K562 (cell line): ENCODE measurements at regions not wholly inside any gene's neighbourhood (a gene's known extent, or its start where the extent isn't known, plus 50 kb on each side); places are given as distances from the start of the nearest gene placed in this dataset.

Source experiments
- ATAC-seq: fragments of 200-7000 bp; cut with Tn5 transposase; 3 replicates; pipeline ENCODE4 v1.9.1; 2020; ENCODE audit warnings: moderate library complexity
- BruUV-seq: library from RNA; stranded (reverse); fragments of 400-500 nt; replicated peaks from 2 replicates; lab custom pipeline; 2021; lab: Mats Ljungman, UMichigan
- CTCF ChIA-PET: fragments of 300-600 bp; formaldehyde crosslinking; extraction: SDS; loops from one replicate; lab custom pipeline; 2021; ENCODE audit warnings: low intra/inter-chr PET ratio; lab: Yijun Ruan, JAX
- POLR2A ChIA-PET: fragments of 300-600, 350-650 bp; sonication (Branson Sonifier 250); formaldehyde crosslinking; extraction: SDS; loops from one replicate; lab custom pipeline; 2021; ENCODE audit warnings: antibody characterized with exemption, inconsistent platforms; lab: Yijun Ruan, JAX
- DNase-seq, 4 experiments: peaks; one replicate each; pipeline versions ENCODE4 v3.0.0 to v3.0.0-alpha.2; 2011 to 2018; ENCODE audit warnings: low spot score in 3 of 4, mixed read lengths in 3 of 4; ENCODE audit errors: extremely low read depth in 1 of 4
- FAIRE-seq: peaks from 2 replicates; lab custom pipeline; 2011; peaks lifted over from hg19 to GRCh38; lab: Jason Lieb, UNC
- H2AFZ ChIP-seq: 2 replicates; pipeline ENCODE4 v1.6.0; 2011; ENCODE audit warnings: low read depth, low read length, control low read depth, inconsistent platforms
- H3K27ac ChIP-seq: fragments of 200-600 bp; 3 replicates; pipeline ENCODE4 v1.8.0; 2011; ENCODE audit warnings: low read depth, mild to moderate bottlenecking, control low read depth, inconsistent platforms, low read length, moderate library complexity, mixed read lengths; ENCODE audit errors: extremely low read depth
- H3K27me3 ChIP-seq, 2 experiments: fragments of 300-600 bp in 1 of 2; 2 replicates in 1 of 2; 3 replicates in 1 of 2; pipeline versions ENCODE4 v1.6.0 to v1.8.0; 2011; ENCODE audit warnings: inconsistent platforms in 2 of 2, low read length in 2 of 2, mild to moderate bottlenecking in 1 of 2, mixed read lengths in 1 of 2, moderate library complexity in 1 of 2; ENCODE audit not compliant: control insufficient read depth in 2 of 2, insufficient read depth in 2 of 2
- H3K36me3 ChIP-seq: fragments of 300-600 bp; 3 replicates; pipeline ENCODE4 v1.8.0; 2011; ENCODE audit warnings: mild to moderate bottlenecking, low read length, inconsistent platforms; ENCODE audit not compliant: control insufficient read depth, insufficient read depth
- H3K4me1 ChIP-seq, 2 experiments: fragments of 200-600 bp in 1 of 2; replicated peaks in 1 of 2; 2 replicates in 1 of 2; 3 replicates in 1 of 2; pipeline versions ENCODE4 v1.5.1 to v1.8.0; 2011; ENCODE audit warnings: inconsistent platforms in 2 of 2, low read length in 2 of 2, mild to moderate bottlenecking in 1 of 2, mixed read lengths in 1 of 2, moderate library complexity in 1 of 2; ENCODE audit not compliant: control insufficient read depth in 2 of 2, insufficient read depth in 2 of 2
- H3K4me2 ChIP-seq: 2 replicates; pipeline ENCODE4 v1.6.1; 2011; ENCODE audit warnings: low read length, control low read depth, inconsistent platforms, mixed read lengths; ENCODE audit not compliant: insufficient read depth
- H3K4me3 ChIP-seq: fragments of 200-600 bp; sonication (generic), shearing (Covaris generic); 2 replicates; pipeline ENCODE4 v1.5.1; 2016; ENCODE audit warnings: control low read depth, inconsistent platforms
- H3K79me2 ChIP-seq: fragments of 200-600 bp; 3 replicates; pipeline ENCODE4 v1.8.0; 2011; ENCODE audit warnings: low read length, inconsistent platforms; ENCODE audit not compliant: control insufficient read depth, insufficient read depth
- H3K9ac ChIP-seq, 2 experiments: 2 replicates each; pipeline versions ENCODE4 v1.6.0 to v1.6.1; 2011; ENCODE audit warnings: low read depth in 2 of 2, low read length in 2 of 2, control low read depth in 1 of 2, inconsistent platforms in 1 of 2, mild to moderate bottlenecking in 1 of 2, mixed read lengths in 1 of 2; ENCODE audit not compliant: insufficient read depth in 1 of 2
- H3K9me1 ChIP-seq: one replicate; pipeline ENCODE4 v1.6.0; 2011; ENCODE audit warnings: inconsistent platforms, mild to moderate bottlenecking, low read length, moderate library complexity; ENCODE audit not compliant: control insufficient read depth, insufficient read depth
- H3K9me3 ChIP-seq: replicated peaks from 2 replicates; pipeline ENCODE4 v1.5.1; 2011; ENCODE audit warnings: low read depth, low read length, inconsistent platforms; ENCODE audit not compliant: control insufficient read depth, insufficient read depth
- H4K20me1 ChIP-seq: replicated peaks from 2 replicates; pipeline ENCODE4 v1.6.1; 2011; ENCODE audit warnings: low read length, inconsistent platforms, mixed read lengths; ENCODE audit not compliant: control insufficient read depth, insufficient read depth
- CBX2 ChIP-seq: fragments of 200-600 bp; sonication (generic); IDR thresholded peaks from one replicate; pipeline ENCODE4 v1.6.1; 2012; ENCODE audit warnings: mild to moderate bottlenecking, low read length, inconsistent platforms; ENCODE audit not compliant: insufficient read depth, poor library complexity, severe bottlenecking
- CBX5 ChIP-seq: IDR thresholded peaks from 2 replicates; pipeline ENCODE4 v1.6.1; 2014; ENCODE audit warnings: low read depth, borderline replicate concordance
- FOXO4 ChIP-seq: fragments of 450-650 bp; formaldehyde crosslinking; IDR thresholded peaks from 2 replicates; pipeline ENCODE4 v1.4.0; 2020; ENCODE audit warnings: mild to moderate bottlenecking, moderate library complexity
- HOXB6 ChIP-seq: fragments of 250-450 bp; sonication (Bioruptor Pico); IDR thresholded peaks from 2 replicates; pipeline ENCODE4 v1.5.1; 2022; ENCODE audit warnings: mild to moderate bottlenecking, borderline replicate concordance
- MGA ChIP-seq: fragments of 450-650 bp; IDR thresholded peaks from 2 replicates; pipeline ENCODE4 v1.6.1; 2016; ENCODE audit warnings: mild to moderate bottlenecking, moderate library complexity
- SP1 ChIP-seq: sonication (generic); formaldehyde crosslinking; IDR thresholded peaks from 2 replicates; pipeline ENCODE4 v1.8.1; 2022; ENCODE audit warnings: mild to moderate bottlenecking, missing genetic modification reagents
- ZBTB12 ChIP-seq: fragments of 250-450 bp; sonication (Bioruptor Pico); IDR thresholded peaks from 2 replicates; pipeline ENCODE4 v1.4.0; 2020
- ZNF263 ChIP-seq: sonication (generic); formaldehyde crosslinking; IDR thresholded peaks from 2 replicates; pipeline ENCODE4 v1.8.0; 2022; ENCODE audit warnings: mild to moderate bottlenecking, missing genetic modification reagents, borderline replicate concordance
- ZNF699 ChIP-seq: fragments of 250-450 bp; sonication (Bioruptor Pico); IDR thresholded peaks from 2 replicates; pipeline ENCODE4 v1.8.0; 2021; ENCODE audit warnings: mild to moderate bottlenecking, moderate library complexity; ENCODE audit not compliant: insufficient replicate concordance
- WGBS: fragments of 100-300 bp; shearing (Covaris generic); methylation state at CpG from one replicate; pipeline ENCODE4 v1.1.6; 2016; ENCODE audit warnings: low coverage, mixed read lengths; ENCODE audit not compliant: insufficient coverage; ENCODE audit errors: missing lambda C conversion rate; 5-methylcytosine and 5-hydroxymethylcytosine counted together
- in situ Hi-C: fragments of 300-500 bp; cut with MboI; formaldehyde crosslinking; loops from 4 replicates; pipeline ENCODE4 v1.15.0; 2018; ENCODE audit warnings: inconsistent platforms, mixed read lengths
- intact Hi-C: fragments of 100-400 bp; cut with micrococcal nuclease; formaldehyde crosslinking; loops from 2 replicates; pipeline ENCODE4 v1.14.2; 2022

- ChIA-PET CTCF (no interaction called here), POLR2A (no interaction called here)
- H2AFZ ChIP-seq, result no peak overlapping the region
- H3K9me3 ChIP-seq, result no peaks in the 10 kb centered on the region
- WGBS, result 0% methylated on average over 4 of the region's 4 CpGs
- no peak overlapping the region for H3K27ac ChIP-seq
- no peaks in the 10 kb centered on the region for H3K9me1 ChIP-seq
- no peak overlapping the region for H3K4me3 ChIP-seq
- DNase-seq (no peak), ATAC-seq (no peak), FAIRE-seq (no peak)
- H3K27me3 ChIP-seq, result no peaks in the 10 kb centered on the region
- H3K79me2 ChIP-seq, result no peaks in the 10 kb centered on the region
- no TSS peak for BruUV-seq
- intact Hi-C loops, result no loop called here
- no peak overlapping the region for H3K9ac ChIP-seq
- H3K4me2 ChIP-seq, result no peak overlapping the region
- H4K20me1 ChIP-seq, result no peaks in the 10 kb centered on the region
- H3K36me3 ChIP-seq, result no peaks in the 10 kb centered on the region
- in situ Hi-C loops, result no loop called here
- no peaks in the 10 kb centered on the region for H3K4me1 ChIP-seq
- TF ChIP-seq ZNF699 (CRISPR knock-in tag), result no peak
- TF ChIP-seq FOXO4 (CRISPR knock-in tag), result no peak
- no peak for TF ChIP-seq ZNF263 (CRISPR knock-in tag)
- TF ChIP-seq MGA, result no peak
- no peak for TF ChIP-seq ZBTB12 (CRISPR knock-in tag)
- TF ChIP-seq CBX5, result no peak
- TF ChIP-seq SP1 (CRISPR knock-in tag), result no peak
- no peak for TF ChIP-seq CBX2
- TF ChIP-seq HOXB6 (CRISPR knock-in tag), result no peak
Observed at GRCh38 chr4:188707036-188707435, 567.8 kb downstream of the TRIML1 start.
